Right ventricle myocardium superior (tissue), 1 donor: ENCODE measurements at regions not wholly inside any gene's neighbourhood (a gene's known extent, or its start where the extent isn't known, plus 50 kb on each side); places are given as distances from the start of the nearest gene placed in this dataset.

ENCODE experiments used
- ATAC-seq: fragments of 200-7000 bp; cut with Tn5 transposase; one replicate; pipeline ENCODE4 v1.9.1; 2020; ENCODE audit warnings: mild to moderate bottlenecking; ENCODE audit not compliant: poor library complexity
- DNase-seq: peaks from one replicate; pipeline ENCODE4 v3.0.0-alpha.2; 2020
- intact Hi-C: fragments of 100-400 bp; cut with DNase I; formaldehyde crosslinking; loops from one replicate; pipeline ENCODE4 v1.11.2; 2022
- donor health status: DM: no; HTN: yes; CAD: no; lungs with severe emphysema.

- intact Hi-C loops, result no loop called here
- no peak for DNase-seq
- no peak for ATAC-seq
Observed at GRCh38 chr20:39333211-39333610, 371.1 kb downstream of the DHX35 start.

- ATAC-seq, result no peak
- intact Hi-C loops, result no loop called here
Observed at GRCh38 chr20:39328347-39328746, 366.2 kb downstream of the DHX35 start.

GRCh38 chr20:39326050-39326449 lies 363.9 kb downstream of the DHX35 start:
- intact Hi-C loops, result no loop called here
- no peak for DNase-seq
- no peak for ATAC-seq

More at GRCh38 chr20:39328347-39328746, 366.2 kb downstream of the DHX35 start:
- DNase-seq, result no peak

GRCh38 chr20:39318911-39319310 lies 356.8 kb downstream of the DHX35 start:
- DNase-seq (no peak), ATAC-seq (no peak)
- intact Hi-C loops, result no loop called here

GRCh38 chr20:39312676-39313075 lies 350.5 kb downstream of the DHX35 start:
- intact Hi-C loops, result no loop called here
- ATAC-seq (no peak), DNase-seq (no peak)

- intact Hi-C loops, result no loop called here
- ATAC-seq (no peak), DNase-seq (no peak)
Observed at GRCh38 chr20:39311851-39312506, 349.8 kb downstream of the DHX35 start.

GRCh38 chr20:39310363-39310995 lies 348.3 kb downstream of the DHX35 start:
- intact Hi-C loops, result no loop called here
- DNase-seq, result no peak
- no peak for ATAC-seq

GRCh38 chr20:39309458-39309857 lies 347.3 kb downstream of the DHX35 start:
- intact Hi-C loops, result no loop called here
- ATAC-seq, result no peak

GRCh38 chr20:39302312-39302711 lies 340.2 kb downstream of the DHX35 start:
- DNase-seq (no peak), ATAC-seq (no peak)
- intact Hi-C loops, result no loop called here

More at GRCh38 chr20:39309458-39309857, 347.3 kb downstream of the DHX35 start:
- no peak for DNase-seq

- intact Hi-C loops, result no loop called here
- ATAC-seq (no peak), DNase-seq (no peak)
Observed at GRCh38 chr20:39299783-39300182, 337.6 kb downstream of the DHX35 start.

GRCh38 chr20:39298571-39299506 lies 336.7 kb downstream of the DHX35 start:
- DNase-seq (no peak), ATAC-seq (no peak)
- intact Hi-C loops, result no loop called here

GRCh38 chr20:39298121-39298520 lies 336.0 kb downstream of the DHX35 start:
- intact Hi-C loops, result no loop called here
- no peak for DNase-seq

GRCh38 chr20:39295301-39295700 lies 333.2 kb downstream of the DHX35 start:
- no peak for DNase-seq
- no peak for ATAC-seq
- intact Hi-C loops, result no loop called here

More at GRCh38 chr20:39298121-39298520, 336.0 kb downstream of the DHX35 start:
- no peak for ATAC-seq

GRCh38 chr20:39294137-39294725 lies 332.1 kb downstream of the DHX35 start:
- intact Hi-C loops, result no loop called here
- no peak for DNase-seq
- ATAC-seq, result no peak

- DNase-seq (no peak), ATAC-seq (no peak)
- intact Hi-C loops, result no loop called here
Observed at GRCh38 chr20:39292193-39292736, 330.1 kb downstream of the DHX35 start.

GRCh38 chr20:39291301-39291700 lies 329.2 kb downstream of the DHX35 start:
- no peak for ATAC-seq
- DNase-seq, result no peak
- intact Hi-C loops, result no loop called here

- intact Hi-C loops, result no loop called here
- ATAC-seq (no peak), DNase-seq (no peak)
Observed at GRCh38 chr20:39290575-39290974, 328.4 kb downstream of the DHX35 start.

- DNase-seq, result no peak
- no peak for ATAC-seq
- intact Hi-C loops, result no loop called here
Observed at GRCh38 chr20:39289831-39290230, 327.7 kb downstream of the DHX35 start.

- no peak for DNase-seq
- intact Hi-C loops, result no loop called here
- ATAC-seq, result no peak
Observed at GRCh38 chr20:39289316-39289715, 327.2 kb downstream of the DHX35 start.
